Brain microvascular endothelial cell (primary cell): ENCODE measurements at regions not wholly inside any gene's neighbourhood (a gene's known extent, or its start where the extent isn't known, plus 50 kb on each side); places are given as distances from the start of the nearest gene placed in this dataset.

Experiments
- DNase-seq: peaks from one replicate; pipeline ENCODE4 v3.0.0-alpha.2; 2020
- H3K27ac ChIP-seq: fragments of 250-450 bp; sonication (Bioruptor Pico); 2 replicates; pipeline ENCODE4 v1.5.1; 2020; ENCODE audit warnings: mild to moderate bottlenecking, moderate library complexity
- H3K27me3 ChIP-seq: fragments of 250-450 bp; sonication (Bioruptor Pico); replicated peaks from 2 replicates; pipeline ENCODE4 v1.5.1; 2020; ENCODE audit warnings: mild to moderate bottlenecking
- H3K36me3 ChIP-seq: fragments of 250-450 bp; sonication (Bioruptor Pico); replicated peaks from 2 replicates; pipeline ENCODE4 v1.5.1; 2020; ENCODE audit warnings: mild to moderate bottlenecking
- H3K4me3 ChIP-seq: 2 replicates; pipeline ENCODE4 v1.5.1; 2011; ENCODE audit warnings: low read depth, mild to moderate bottlenecking, control low read depth, low read length, moderate library complexity
- in situ Hi-C: cut with HindIII; loops from 2 replicates; pipeline ENCODE4 v1.10.0; 2017; ENCODE audit warnings: low sequenced_read_pairs, low pct_ligation_motif_present
- TF ChIP-seq, protein P1 (sequence below): IDR thresholded peaks from 2 replicates; pipeline ENCODE4 v1.5.1; 2011; ENCODE audit warnings: low read depth, mild to moderate bottlenecking, moderate library complexity, low read length, control low read depth, inconsistent platforms; ENCODE audit errors: missing control alignments

DNA sequence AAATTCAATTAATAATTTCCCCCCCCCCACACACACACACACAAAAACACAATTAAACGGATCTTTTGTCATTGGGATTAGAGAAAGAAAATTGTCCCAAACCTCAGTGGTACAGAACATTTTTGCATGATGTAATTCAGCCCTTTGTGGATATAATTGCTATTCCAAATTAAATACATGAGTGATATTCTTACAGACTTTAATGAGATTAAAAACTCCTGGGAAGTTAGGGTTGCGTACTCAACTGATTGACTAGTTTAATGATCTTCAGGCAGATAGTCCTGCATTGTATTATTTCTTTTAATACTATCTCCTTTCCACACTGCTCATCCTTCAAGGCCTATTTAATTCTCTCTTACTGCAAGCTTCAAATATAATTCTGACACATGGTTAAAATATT lies 711.8 kb upstream of the LRFN5 start:
- Histone ChIP-seq H3K27ac (no peak overlapping the region), H3K27me3 (no peaks in the 10 kb centered on the region), H3K36me3 (no peaks in the 10 kb centered on the region), H3K4me3 (no peak overlapping the region)
- no peak for DNase-seq
- in situ Hi-C loops, result no loop called here
- TF ChIP-seq, protein P1, sequence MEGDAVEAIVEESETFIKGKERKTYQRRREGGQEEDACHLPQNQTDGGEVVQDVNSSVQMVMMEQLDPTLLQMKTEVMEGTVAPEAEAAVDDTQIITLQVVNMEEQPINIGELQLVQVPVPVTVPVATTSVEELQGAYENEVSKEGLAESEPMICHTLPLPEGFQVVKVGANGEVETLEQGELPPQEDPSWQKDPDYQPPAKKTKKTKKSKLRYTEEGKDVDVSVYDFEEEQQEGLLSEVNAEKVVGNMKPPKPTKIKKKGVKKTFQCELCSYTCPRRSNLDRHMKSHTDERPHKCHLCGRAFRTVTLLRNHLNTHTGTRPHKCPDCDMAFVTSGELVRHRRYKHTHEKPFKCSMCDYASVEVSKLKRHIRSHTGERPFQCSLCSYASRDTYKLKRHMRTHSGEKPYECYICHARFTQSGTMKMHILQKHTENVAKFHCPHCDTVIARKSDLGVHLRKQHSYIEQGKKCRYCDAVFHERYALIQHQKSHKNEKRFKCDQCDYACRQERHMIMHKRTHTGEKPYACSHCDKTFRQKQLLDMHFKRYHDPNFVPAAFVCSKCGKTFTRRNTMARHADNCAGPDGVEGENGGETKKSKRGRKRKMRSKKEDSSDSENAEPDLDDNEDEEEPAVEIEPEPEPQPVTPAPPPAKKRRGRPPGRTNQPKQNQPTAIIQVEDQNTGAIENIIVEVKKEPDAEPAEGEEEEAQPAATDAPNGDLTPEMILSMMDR, result no peak

DNA sequence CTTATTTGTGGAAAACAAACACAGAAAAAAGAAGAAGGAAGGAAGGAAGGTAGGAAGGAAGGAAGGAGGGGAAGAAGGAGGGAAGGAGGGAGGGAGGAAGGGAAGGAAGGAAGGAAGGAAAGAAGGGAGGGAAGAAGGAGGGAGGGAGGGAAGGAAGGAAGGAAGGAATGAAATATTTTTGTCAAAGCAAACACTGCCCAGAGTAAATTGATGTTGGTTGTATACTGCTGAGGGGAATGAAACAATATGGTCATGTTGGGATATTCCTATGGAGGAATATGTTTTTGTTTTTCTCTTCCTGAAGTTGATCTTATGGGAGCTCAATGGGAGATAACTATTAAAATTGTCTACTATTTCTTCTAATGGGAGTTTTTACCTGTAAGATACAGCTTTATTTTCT lies 717.5 kb upstream of the LRFN5 start:
- H3K27me3 ChIP-seq, result no peaks in the 10 kb centered on the region
- H3K36me3 ChIP-seq, result no peaks in the 10 kb centered on the region
- no peak overlapping the region for H3K4me3 ChIP-seq
- in situ Hi-C loops, result no loop called here
- TF ChIP-seq, protein P1, result no peak
- H3K27ac ChIP-seq, result no peak overlapping the region
- DNase-seq, result no peak

DNA sequence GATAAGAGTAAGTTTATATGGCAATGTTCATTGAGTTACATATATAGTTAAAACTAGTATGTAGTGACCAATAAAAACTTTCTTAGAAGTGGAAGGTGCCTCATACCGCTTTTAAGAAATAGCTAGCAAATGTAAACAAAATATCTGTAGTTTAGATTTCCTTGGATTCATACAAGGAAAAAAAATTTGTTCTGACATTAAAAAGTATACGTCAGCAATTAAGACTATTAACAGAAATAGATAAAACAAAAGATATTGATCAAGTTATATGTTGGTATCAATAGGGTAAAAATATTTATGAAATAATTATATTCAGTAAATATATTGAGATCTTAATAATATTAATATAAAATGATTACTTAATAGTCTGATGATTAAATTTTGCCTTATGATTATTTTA lies 718.8 kb upstream of the LRFN5 start:
- TF ChIP-seq, protein P1, result no peak
- no peak overlapping the region for H3K27ac ChIP-seq
- no peaks in the 10 kb centered on the region for H3K27me3 ChIP-seq
- H3K4me3 ChIP-seq, result no peak overlapping the region
- no peaks in the 10 kb centered on the region for H3K36me3 ChIP-seq
- in situ Hi-C loops, result no loop called here
- DNase-seq, result no peak

DNA sequence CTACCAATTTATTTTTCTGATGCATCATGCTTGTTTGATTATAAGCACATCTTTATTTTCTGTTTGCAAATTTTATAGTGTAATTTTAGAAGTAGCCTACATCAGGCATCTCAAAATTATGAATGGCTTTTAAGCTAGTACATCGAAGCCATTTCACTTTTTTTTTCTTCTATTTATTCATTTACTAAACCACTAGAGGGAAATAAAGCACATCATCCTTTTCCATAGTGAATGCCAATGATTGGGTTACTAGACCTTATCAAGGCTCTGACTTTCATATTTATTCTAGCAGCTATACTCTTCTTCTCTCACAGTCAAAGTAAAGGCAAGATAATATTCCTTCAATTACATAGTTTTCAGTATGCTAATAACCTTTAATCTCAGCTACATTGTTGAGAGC lies 736.4 kb upstream of the LRFN5 start:
- in situ Hi-C loops, result no loop called here
- TF ChIP-seq, protein P1, result no peak
- DNase-seq, result no peak

DNA sequence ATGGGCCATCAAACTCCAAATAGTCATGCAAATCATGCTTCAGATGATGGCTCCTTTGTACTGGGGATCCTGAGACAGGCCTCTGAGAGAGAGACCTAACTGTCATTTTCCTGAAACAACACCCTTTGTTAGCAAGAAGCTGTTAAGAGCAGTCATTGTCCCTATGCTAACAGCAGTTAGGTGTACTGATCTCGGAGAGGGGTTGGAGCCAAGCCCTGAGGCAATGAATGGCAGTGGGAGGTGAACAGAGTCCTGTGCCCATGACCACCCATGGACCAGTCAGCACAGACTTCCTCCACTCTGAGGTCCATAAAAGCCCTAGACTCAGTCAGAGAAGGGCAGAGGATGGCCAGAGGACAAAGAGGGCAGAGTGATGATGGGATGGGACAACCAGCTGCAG lies 747.6 kb upstream of the LRFN5 start:
- Histone ChIP-seq H3K27me3 (no peaks in the 10 kb centered on the region), H3K27ac (no peak overlapping the region), H3K4me3 (no peak overlapping the region), H3K36me3 (no peaks in the 10 kb centered on the region)
- TF ChIP-seq, protein P1, result no peak
- no peak for DNase-seq
- in situ Hi-C loops, result no loop called here

More for the DNA sequence above, 736.4 kb upstream of the LRFN5 start:
- H3K4me3 ChIP-seq, result no peak overlapping the region
- H3K27ac ChIP-seq, result no peak overlapping the region
- no peaks in the 10 kb centered on the region for H3K36me3 ChIP-seq
- H3K27me3 ChIP-seq, result no peaks in the 10 kb centered on the region

DNA sequence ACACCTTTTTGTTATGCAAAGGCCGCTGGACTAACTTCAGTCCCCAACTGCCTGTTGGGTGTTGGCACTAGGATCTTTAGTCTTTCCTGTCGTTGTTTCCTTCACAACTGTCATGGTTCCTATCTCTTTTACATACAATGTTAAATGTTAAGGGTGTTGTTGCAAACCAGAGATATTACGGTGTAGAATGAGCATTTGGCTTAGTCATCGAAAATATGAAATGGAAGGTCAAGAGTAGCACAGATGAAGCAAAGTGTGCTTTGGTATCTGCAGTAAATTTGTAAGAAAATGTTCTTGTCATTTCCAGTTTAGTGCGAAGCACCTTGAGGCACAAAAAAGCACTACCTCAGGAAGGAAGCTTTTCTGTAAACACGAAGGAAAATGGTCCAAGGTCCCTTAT lies 751.3 kb upstream of the LRFN5 start:
- no peaks in the 10 kb centered on the region for H3K27me3 ChIP-seq
- no peak overlapping the region for H3K4me3 ChIP-seq
- DNase-seq, result no peak
- TF ChIP-seq, protein P1, result no peak
- H3K36me3 ChIP-seq, result no peaks in the 10 kb centered on the region
- in situ Hi-C loops, result no loop called here
- H3K27ac ChIP-seq, result no peak overlapping the region
